K562 (cell line): ENCODE measurements at regions not wholly inside any gene's neighbourhood (a gene's known extent, or its start where the extent isn't known, plus 50 kb on each side); places are given as distances from the start of the nearest gene placed in this dataset.

Experiments used
- ATAC-seq: fragments of 200-7000 bp; cut with Tn5 transposase; 3 replicates; pipeline ENCODE4 v1.9.1; 2020; ENCODE audit warnings: moderate library complexity
- BruUV-seq: library from RNA; stranded (reverse); fragments of 400-500 nt; replicated peaks from 2 replicates; lab custom pipeline; 2021; lab: Mats Ljungman, UMichigan
- CTCF ChIA-PET: fragments of 300-600 bp; formaldehyde crosslinking; extraction: SDS; loops from one replicate; lab custom pipeline; 2021; ENCODE audit warnings: low intra/inter-chr PET ratio; lab: Yijun Ruan, JAX
- POLR2A ChIA-PET: fragments of 300-600, 350-650 bp; sonication (Branson Sonifier 250); formaldehyde crosslinking; extraction: SDS; loops from one replicate; lab custom pipeline; 2021; ENCODE audit warnings: antibody characterized with exemption, inconsistent platforms; lab: Yijun Ruan, JAX
- DNase-seq, 4 experiments: peaks; one replicate each; pipeline versions ENCODE4 v3.0.0 to v3.0.0-alpha.2; 2011 to 2018; ENCODE audit warnings: low spot score in 3 of 4, mixed read lengths in 3 of 4; ENCODE audit errors: extremely low read depth in 1 of 4
- FAIRE-seq: peaks from 2 replicates; lab custom pipeline; 2011; peaks lifted over from hg19 to GRCh38; lab: Jason Lieb, UNC
- H2AFZ ChIP-seq: 2 replicates; pipeline ENCODE4 v1.6.0; 2011; ENCODE audit warnings: low read depth, low read length, control low read depth, inconsistent platforms
- H3K27ac ChIP-seq: fragments of 200-600 bp; 3 replicates; pipeline ENCODE4 v1.8.0; 2011; ENCODE audit warnings: low read depth, mild to moderate bottlenecking, control low read depth, inconsistent platforms, low read length, moderate library complexity, mixed read lengths; ENCODE audit errors: extremely low read depth
- H3K27me3 ChIP-seq, 2 experiments: fragments of 300-600 bp in 1 of 2; 2 replicates in 1 of 2; 3 replicates in 1 of 2; pipeline versions ENCODE4 v1.6.0 to v1.8.0; 2011; ENCODE audit warnings: inconsistent platforms in 2 of 2, low read length in 2 of 2, mild to moderate bottlenecking in 1 of 2, mixed read lengths in 1 of 2, moderate library complexity in 1 of 2; ENCODE audit not compliant: control insufficient read depth in 2 of 2, insufficient read depth in 2 of 2
- H3K36me3 ChIP-seq: fragments of 300-600 bp; 3 replicates; pipeline ENCODE4 v1.8.0; 2011; ENCODE audit warnings: mild to moderate bottlenecking, low read length, inconsistent platforms; ENCODE audit not compliant: control insufficient read depth, insufficient read depth
- H3K4me1 ChIP-seq, 2 experiments: fragments of 200-600 bp in 1 of 2; replicated peaks in 1 of 2; 2 replicates in 1 of 2; 3 replicates in 1 of 2; pipeline versions ENCODE4 v1.5.1 to v1.8.0; 2011; ENCODE audit warnings: inconsistent platforms in 2 of 2, low read length in 2 of 2, mild to moderate bottlenecking in 1 of 2, mixed read lengths in 1 of 2, moderate library complexity in 1 of 2; ENCODE audit not compliant: control insufficient read depth in 2 of 2, insufficient read depth in 2 of 2
- H3K4me2 ChIP-seq: 2 replicates; pipeline ENCODE4 v1.6.1; 2011; ENCODE audit warnings: low read length, control low read depth, inconsistent platforms, mixed read lengths; ENCODE audit not compliant: insufficient read depth
- H3K4me3 ChIP-seq: fragments of 200-600 bp; sonication (generic), shearing (Covaris generic); 2 replicates; pipeline ENCODE4 v1.5.1; 2016; ENCODE audit warnings: control low read depth, inconsistent platforms
- H3K79me2 ChIP-seq: fragments of 200-600 bp; 3 replicates; pipeline ENCODE4 v1.8.0; 2011; ENCODE audit warnings: low read length, inconsistent platforms; ENCODE audit not compliant: control insufficient read depth, insufficient read depth
- H3K9ac ChIP-seq, 2 experiments: 2 replicates each; pipeline versions ENCODE4 v1.6.0 to v1.6.1; 2011; ENCODE audit warnings: low read depth in 2 of 2, low read length in 2 of 2, control low read depth in 1 of 2, inconsistent platforms in 1 of 2, mild to moderate bottlenecking in 1 of 2, mixed read lengths in 1 of 2; ENCODE audit not compliant: insufficient read depth in 1 of 2
- H3K9me1 ChIP-seq: one replicate; pipeline ENCODE4 v1.6.0; 2011; ENCODE audit warnings: inconsistent platforms, mild to moderate bottlenecking, low read length, moderate library complexity; ENCODE audit not compliant: control insufficient read depth, insufficient read depth
- H3K9me3 ChIP-seq: replicated peaks from 2 replicates; pipeline ENCODE4 v1.5.1; 2011; ENCODE audit warnings: low read depth, low read length, inconsistent platforms; ENCODE audit not compliant: control insufficient read depth, insufficient read depth
- H4K20me1 ChIP-seq: replicated peaks from 2 replicates; pipeline ENCODE4 v1.6.1; 2011; ENCODE audit warnings: low read length, inconsistent platforms, mixed read lengths; ENCODE audit not compliant: control insufficient read depth, insufficient read depth
- BHLHE40 ChIP-seq: IDR thresholded peaks from 2 replicates; pipeline ENCODE4 v1.6.1; 2011; ENCODE audit warnings: low read length, improper control_type of control experiment
- BRF2 ChIP-seq: IDR thresholded peaks from 3 replicates; pipeline ENCODE4 v1.6.1; 2011; ENCODE audit warnings: borderline replicate concordance, mild to moderate bottlenecking; ENCODE audit not compliant: insufficient read length, insufficient read depth
- CCNT2 ChIP-seq: IDR thresholded peaks from 2 replicates; pipeline ENCODE4 v1.6.1; 2011; ENCODE audit warnings: borderline replicate concordance, low read depth, mild to moderate bottlenecking, moderate library complexity, mixed read lengths, low read length; ENCODE audit not compliant: insufficient read length; ENCODE audit errors: extremely low read depth
- DMBX1 ChIP-seq: fragments of 250-450 bp; sonication (Bioruptor Pico); IDR thresholded peaks from 2 replicates; pipeline ENCODE4 v1.8.0; 2022; ENCODE audit warnings: inconsistent platforms, mild to moderate bottlenecking, moderate library complexity, borderline replicate concordance
- EP400 ChIP-seq: fragments of 450-650 bp; IDR thresholded peaks from 2 replicates; pipeline ENCODE4 v1.6.1; 2017; ENCODE audit warnings: antibody characterized with exemption, mild to moderate bottlenecking, moderate library complexity
- GATAD2A ChIP-seq: fragments of 450-650 bp; IDR thresholded peaks from 2 replicates; pipeline ENCODE4 v1.6.1; 2017
- L3MBTL2 ChIP-seq: fragments of 450-650 bp; IDR thresholded peaks from 2 replicates; pipeline ENCODE4 v1.6.1; 2016; ENCODE audit warnings: mild to moderate bottlenecking, moderate library complexity
- MYC ChIP-seq, 2 experiments: fragments of 250-450 bp in 1 of 2; sonication (Bioruptor Pico) in 1 of 2; IDR thresholded peaks; 2 replicates each; pipeline versions ENCODE4 v1.5.1 to v1.6.1; 2012 to 2021; ENCODE audit warnings: low read depth in 2 of 2, borderline replicate concordance in 1 of 2, improper control_type of control experiment in 1 of 2, low read length in 1 of 2, mild to moderate bottlenecking in 1 of 2, moderate library complexity in 1 of 2
- NBN ChIP-seq: fragments of 450-650 bp; IDR thresholded peaks from 2 replicates; pipeline ENCODE4 v1.6.1; 2016; ENCODE audit warnings: low read depth, mild to moderate bottlenecking
- NFRKB ChIP-seq: fragments of 450-650 bp; IDR thresholded peaks from 2 replicates; pipeline ENCODE4 v1.6.1; 2016; ENCODE audit warnings: low read depth
- SLC30A9 ChIP-seq: fragments of 250-450 bp; sonication (Bioruptor Pico); IDR thresholded peaks from 2 replicates; pipeline ENCODE4 v1.8.0; 2022; ENCODE audit warnings: mild to moderate bottlenecking, moderate library complexity
- SP1 ChIP-seq: sonication (generic); formaldehyde crosslinking; IDR thresholded peaks from 2 replicates; pipeline ENCODE4 v1.8.1; 2022; ENCODE audit warnings: mild to moderate bottlenecking, missing genetic modification reagents
- STAT5B ChIP-seq: fragments of 250-450 bp; sonication (Bioruptor Pico); IDR thresholded peaks from 2 replicates; pipeline ENCODE4 v1.8.0; 2021; ENCODE audit warnings: mild to moderate bottlenecking, inconsistent platforms
- XRCC4 ChIP-seq: IDR thresholded peaks from one replicate; pipeline ENCODE4 v1.6.1; 2011; ENCODE audit not compliant: insufficient read depth, insufficient read length; ENCODE audit errors: extremely low read depth
- ZNF239 ChIP-seq: fragments of 250-450 bp; sonication (Bioruptor Pico); IDR thresholded peaks from 2 replicates; pipeline ENCODE4 v1.4.0; 2020; ENCODE audit warnings: mild to moderate bottlenecking
- ZNF609 ChIP-seq: sonication (generic); formaldehyde crosslinking; IDR thresholded peaks from 2 replicates; pipeline ENCODE4 v1.8.1; 2023; ENCODE audit warnings: missing genetic modification reagents, mild to moderate bottlenecking, borderline replicate concordance
- ZNF707 ChIP-seq: fragments of 250-450 bp; sonication (Bioruptor Pico); conservative IDR thresholded peaks from 2 replicates; pipeline ENCODE4 v1.8.0; 2022; ENCODE audit warnings: inconsistent platforms, mild to moderate bottlenecking, moderate library complexity
- ZNF717 ChIP-seq: fragments of 250-450 bp; sonication (Bioruptor Pico); IDR thresholded peaks from 2 replicates; pipeline ENCODE4 v1.5.0; 2021
- WGBS: fragments of 100-300 bp; shearing (Covaris generic); methylation state at CpG from one replicate; pipeline ENCODE4 v1.1.6; 2016; ENCODE audit warnings: low coverage, mixed read lengths; ENCODE audit not compliant: insufficient coverage; ENCODE audit errors: missing lambda C conversion rate; 5-methylcytosine and 5-hydroxymethylcytosine counted together
- in situ Hi-C: fragments of 300-500 bp; cut with MboI; formaldehyde crosslinking; loops from 4 replicates; pipeline ENCODE4 v1.15.0; 2018; ENCODE audit warnings: inconsistent platforms, mixed read lengths
- intact Hi-C: fragments of 100-400 bp; cut with micrococcal nuclease; formaldehyde crosslinking; loops from 2 replicates; pipeline ENCODE4 v1.14.2; 2022

GRCh38 chr5:53326424-53327153, 153.8 kb upstream of the FST start:
- ChIA-PET POLR2A (no interaction called here), CTCF (no interaction called here)
- DNase-seq (no peak), FAIRE-seq (no peak), ATAC-seq (no peak)
- intact Hi-C loops, result no loop called here
- H3K4me2 ChIP-seq, result no peak overlapping the region
- no peaks in the 10 kb centered on the region for H3K9me1 ChIP-seq
- 0% methylated on average over 7 of the region's 7 CpGs for WGBS
- no peak overlapping the region for H2AFZ ChIP-seq
- no peak overlapping the region for H3K27ac ChIP-seq
- no peaks in the 10 kb centered on the region for H3K4me1 ChIP-seq
- H3K79me2 ChIP-seq, result no peaks in the 10 kb centered on the region
- H3K4me3 ChIP-seq, result no peak overlapping the region
- H3K9me3 ChIP-seq, result no peaks in the 10 kb centered on the region
- no peaks in the 10 kb centered on the region for H4K20me1 ChIP-seq
- H3K36me3 ChIP-seq, result no peaks in the 10 kb centered on the region
- in situ Hi-C loops, result no loop called here
- no peaks in the 10 kb centered on the region for H3K27me3 ChIP-seq
- BruUV-seq, result no TSS peak
- no peak overlapping the region for H3K9ac ChIP-seq
- no peak for TF ChIP-seq EP400
- TF ChIP-seq STAT5B (CRISPR knock-in tag), result no peak
- TF ChIP-seq NFRKB, result no peak
- TF ChIP-seq SP1 (CRISPR knock-in tag), result no peak
- no peak for TF ChIP-seq ZNF239 (CRISPR knock-in tag)
- TF ChIP-seq GATAD2A, result no peak
- TF ChIP-seq ZNF707 (CRISPR knock-in tag), result no peak
- no peak for TF ChIP-seq BHLHE40
- TF ChIP-seq ZNF717 (CRISPR knock-in tag), result no peak
- no peak for TF ChIP-seq L3MBTL2
- TF ChIP-seq BRF2, result no peak
- TF ChIP-seq CCNT2, result no peak
- TF ChIP-seq XRCC4, result no peak
- no peak for TF ChIP-seq SLC30A9 (CRISPR knock-in tag)
- no peak for TF ChIP-seq ZNF609 (CRISPR knock-in tag)
- TF ChIP-seq DMBX1 (CRISPR knock-in tag), result no peak
- TF ChIP-seq MYC (IDR thresholded peaks at IDR 0.05; ENCODE audit: low read depth, low read length), result no peak
- TF ChIP-seq MYC (CRISPR knock-in tag; IDR thresholded peaks at IDR 0.05; ENCODE audit: borderline replicate concordance, low read depth), result no peak
- no peak for TF ChIP-seq NBN
